Activated CD4-positive, alpha-beta T cell treated with anti-CD3 and anti-CD28 coated beads for 24 hours (primary cell): ENCODE measurements at regions not wholly inside any gene's neighbourhood (a gene's known extent, or its start where the extent isn't known, plus 50 kb on each side); places are given as distances from the start of the nearest gene placed in this dataset.

Experiments used
- DNase-seq, 2 donors: peaks; one replicate each; pipeline ENCODE4 v3.0.0-alpha.2; 2020; ENCODE audit warnings: low read depth in 2 of 2

DNA sequence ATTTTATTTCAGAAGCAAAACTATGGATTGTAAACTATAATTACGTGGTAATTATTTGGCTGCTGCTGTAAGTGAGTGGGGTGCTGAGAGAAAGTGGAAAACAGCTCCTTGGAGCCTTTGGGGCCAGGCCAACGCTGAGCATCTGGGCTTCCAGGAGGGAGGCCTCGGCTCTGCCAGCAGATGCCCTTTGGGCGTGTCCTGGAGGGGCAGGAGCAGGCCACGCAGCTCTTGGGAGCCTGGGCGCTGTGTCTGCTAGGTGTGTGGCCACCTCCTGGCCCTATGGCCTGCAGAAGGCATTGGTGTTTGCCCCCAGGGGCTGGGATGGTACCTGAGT is 423.3 kb downstream of the GLRX3 start:
- DNase-seq, result no peak

DNA sequence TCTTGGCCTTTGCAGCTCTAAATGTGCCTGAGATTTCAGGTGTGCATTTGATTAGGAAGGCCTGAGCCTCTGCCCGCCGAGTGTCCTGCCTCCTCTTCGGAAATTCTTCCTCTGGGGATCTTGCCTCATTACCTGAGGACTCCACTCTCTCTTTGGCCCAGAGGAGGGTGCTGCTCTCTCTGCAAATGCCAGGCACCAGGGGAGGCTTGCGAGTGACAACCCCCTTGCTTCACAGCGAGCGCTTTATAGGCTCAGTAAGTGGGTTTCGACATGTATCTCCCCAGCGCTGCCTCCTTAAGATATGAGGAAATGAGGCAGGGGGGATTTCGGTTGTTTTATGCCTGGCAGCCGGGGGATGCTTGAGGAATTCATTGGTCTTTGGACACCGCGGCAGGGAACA is 423.9 kb downstream of the GLRX3 start:
- no peak for DNase-seq

DNA sequence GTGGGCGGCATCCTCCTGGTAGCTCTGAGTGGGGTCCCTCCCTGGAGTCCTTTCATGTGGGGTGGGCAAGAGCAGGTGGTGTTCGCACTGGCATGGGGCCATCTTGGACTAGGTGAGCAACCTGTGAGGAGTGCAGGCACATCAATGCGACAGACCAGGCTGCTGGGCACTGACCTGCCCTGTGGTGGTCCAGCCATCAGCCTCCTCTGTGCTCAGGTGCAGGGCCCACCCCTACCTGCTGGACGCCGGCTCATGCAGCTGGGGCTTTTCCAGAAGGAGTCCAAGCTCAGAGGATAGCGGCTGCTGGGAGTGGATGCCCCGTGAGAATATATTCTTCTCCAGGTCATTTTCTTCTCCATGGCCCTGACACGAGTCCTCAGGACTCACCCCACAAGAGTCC is 424.4 kb downstream of the GLRX3 start:
- DNase-seq, result no peak

DNA sequence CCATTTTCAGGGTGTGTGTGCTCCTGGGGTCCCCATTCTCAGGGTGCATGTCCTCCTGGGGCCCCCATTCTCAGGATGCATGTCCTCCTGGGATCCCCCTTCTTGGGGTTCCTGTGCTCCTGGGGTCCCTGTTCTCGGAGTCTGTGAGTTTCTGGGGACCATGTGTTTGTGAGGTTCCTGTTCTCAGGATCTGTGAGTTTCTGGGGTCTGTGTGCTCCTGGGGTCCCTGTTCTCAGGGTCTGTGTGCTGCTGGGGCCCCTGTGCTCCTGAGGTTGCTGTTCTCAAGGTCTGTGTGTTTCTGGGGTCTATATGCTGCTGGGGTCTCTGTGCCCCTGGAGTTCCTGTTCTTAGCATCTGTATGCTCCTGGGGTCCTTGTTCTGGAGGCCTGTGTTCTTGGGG is 425.5 kb downstream of the GLRX3 start:
- no peak for DNase-seq

DNA sequence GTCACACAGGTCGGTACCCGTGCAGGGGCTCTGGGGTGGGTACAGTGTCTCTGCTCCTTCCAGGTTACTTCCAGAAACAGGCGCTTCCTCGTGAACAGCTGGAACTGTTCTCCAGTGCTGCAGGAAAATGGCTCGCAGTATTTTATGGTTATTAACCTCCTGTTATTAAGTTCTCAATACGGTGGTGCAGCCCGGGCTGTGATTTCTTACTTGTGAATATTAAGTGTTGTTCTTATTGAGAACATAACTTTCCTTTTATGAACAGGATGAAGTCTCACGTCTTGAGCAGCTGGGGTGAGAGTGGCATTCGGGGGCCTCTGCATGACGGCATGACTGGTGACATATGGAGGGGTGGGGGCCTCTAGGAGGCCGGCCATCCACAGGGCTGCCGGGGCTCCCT is 430.8 kb downstream of the GLRX3 start:
- no peak for DNase-seq

DNA sequence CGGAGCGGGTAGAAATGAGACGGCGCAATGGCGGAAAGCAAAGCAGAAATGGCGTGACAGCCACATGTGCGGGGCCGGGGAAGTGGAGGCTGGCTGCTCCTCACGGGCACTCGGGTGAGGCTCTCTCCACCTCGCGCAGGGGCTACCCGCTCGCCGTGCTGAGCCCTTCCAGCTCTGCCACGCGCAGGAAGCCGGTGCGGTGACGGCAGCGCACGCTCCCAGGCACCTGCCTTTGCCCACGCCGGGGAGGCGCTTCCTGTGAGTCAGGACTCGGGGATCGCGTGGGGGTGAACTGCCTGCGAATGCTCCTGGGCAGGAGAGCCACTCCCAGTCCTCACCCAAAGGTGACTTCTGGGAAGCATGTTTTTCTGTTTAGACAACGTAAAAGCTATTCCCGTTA is 431.2 kb downstream of the GLRX3 start:
- DNase-seq, result no peak

DNA sequence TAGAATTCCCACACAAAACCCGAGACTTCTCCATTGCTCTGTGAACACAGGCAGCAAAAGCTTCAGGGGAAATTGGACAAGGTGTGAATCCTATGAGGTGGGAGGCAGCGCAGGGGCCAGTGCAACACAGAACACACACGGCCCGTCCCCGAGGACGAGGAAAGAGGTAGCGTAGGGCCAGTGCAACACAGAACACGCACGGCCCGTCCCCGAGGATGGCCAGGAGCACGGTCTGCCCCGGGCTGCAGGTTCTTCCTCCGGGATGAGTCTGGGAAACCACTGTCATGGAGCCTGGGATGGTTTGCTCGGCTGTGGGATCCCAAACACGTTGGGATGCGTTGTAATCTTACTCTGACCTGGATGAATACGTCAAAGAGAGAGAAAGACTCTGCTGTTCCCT is 432.1 kb downstream of the GLRX3 start:
- no peak for DNase-seq

DNA sequence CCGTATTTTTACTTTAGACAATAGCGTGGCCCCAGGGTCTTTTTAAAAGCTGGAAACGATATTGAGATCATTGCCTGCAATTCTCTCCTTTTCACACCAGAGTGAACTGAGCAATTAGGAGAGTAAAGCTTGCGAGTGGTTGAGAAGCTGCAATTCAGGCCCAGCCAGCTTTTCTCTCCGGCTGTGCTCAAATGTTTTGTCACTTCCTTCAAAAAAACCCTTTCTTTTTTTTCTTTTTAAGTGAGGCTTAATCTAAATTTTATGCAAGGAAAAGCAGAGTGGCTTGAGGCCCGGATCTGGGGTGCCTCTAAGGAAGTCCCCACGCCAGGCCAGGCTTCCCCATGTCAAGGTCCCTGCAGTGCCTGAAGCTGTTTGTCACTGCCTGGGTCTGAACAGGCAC is 433.9 kb downstream of the GLRX3 start:
- no peak for DNase-seq

DNA sequence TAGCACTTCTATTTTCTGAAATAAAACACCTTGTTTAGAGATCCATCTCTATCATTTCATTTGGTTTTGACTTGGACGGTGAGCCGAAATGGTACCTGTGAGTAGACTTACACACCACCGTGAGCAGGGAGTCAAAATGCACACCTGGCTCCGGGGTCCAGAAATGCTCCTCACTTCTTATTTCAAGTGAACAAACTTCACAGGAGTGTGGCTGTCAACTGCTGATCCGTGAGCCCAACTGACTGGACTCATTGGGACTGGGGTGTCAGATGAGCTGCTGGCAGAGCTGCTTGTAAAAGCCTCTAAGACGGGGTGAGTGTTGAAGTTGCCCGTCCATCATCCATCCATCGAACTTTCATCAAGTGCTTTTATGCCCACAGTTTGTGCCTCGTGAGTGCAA is 435.5 kb downstream of the GLRX3 start:
- DNase-seq, result no peak

DNA sequence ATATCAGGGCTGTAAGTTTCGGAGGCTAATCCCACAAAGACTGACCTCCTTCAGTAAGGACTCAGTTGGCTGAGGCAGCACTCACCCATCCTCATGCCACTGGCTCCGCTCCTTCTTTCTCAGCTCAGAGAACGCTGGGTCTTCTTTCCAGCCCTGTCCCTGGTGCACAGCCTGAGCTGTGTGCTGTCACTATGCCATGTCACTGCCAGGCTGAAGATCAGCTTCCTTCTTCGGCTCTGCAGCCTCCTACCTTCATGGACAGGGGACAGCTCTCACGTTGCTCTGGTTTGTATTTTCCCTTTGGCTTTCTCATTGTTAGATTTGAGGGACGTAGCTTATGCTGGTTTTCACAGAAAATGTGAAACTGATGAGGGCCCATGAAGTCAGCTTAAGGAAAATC is 437.3 kb downstream of the GLRX3 start:
- no peak for DNase-seq

DNA sequence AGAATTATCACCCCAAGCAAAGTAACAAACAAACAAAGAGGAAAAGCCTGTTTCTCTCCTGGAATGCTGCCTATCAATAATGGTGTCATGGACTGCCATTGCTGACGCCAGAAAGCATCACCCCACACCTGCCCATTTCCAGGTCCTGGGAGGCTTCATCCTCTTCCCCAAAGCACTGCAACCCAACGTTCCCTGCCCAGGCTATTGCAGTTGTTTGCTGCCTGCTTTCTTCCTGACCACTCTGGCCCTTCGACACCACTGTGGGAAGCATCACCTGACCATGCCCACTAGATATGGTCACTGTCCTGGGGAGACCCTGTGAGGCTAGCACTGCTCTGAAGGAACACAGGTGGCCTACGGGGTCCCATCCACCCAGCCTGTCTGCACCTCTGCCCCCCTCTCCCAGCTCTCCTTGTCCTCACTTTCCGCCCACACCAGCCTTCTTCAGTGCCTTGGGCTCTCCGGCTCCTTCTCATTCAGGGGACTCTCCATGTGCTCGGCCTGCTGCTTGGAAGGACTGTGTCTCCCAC is 439.6 kb downstream of the GLRX3 start:
- DNase-seq, result no peak

DNA sequence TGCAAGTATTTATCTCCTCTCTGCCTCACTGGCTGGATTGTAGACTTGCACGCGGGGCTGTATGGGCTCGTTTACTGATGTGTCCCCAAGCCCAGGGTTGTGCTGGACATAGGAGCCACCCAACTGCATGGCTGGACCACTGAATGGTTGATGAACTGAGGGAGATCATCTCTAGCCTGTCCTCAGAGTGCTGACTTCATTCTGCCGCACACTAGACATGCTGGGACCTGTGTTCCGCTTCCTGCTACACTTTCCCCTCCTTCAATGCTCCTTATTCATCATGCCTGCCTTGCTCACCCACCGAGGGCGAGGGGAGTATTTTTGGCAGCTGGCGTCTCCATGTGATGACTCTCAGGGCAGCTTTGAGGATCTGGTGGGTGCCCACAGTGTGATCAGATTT is 440.2 kb downstream of the GLRX3 start:
- DNase-seq, result no peak

DNA sequence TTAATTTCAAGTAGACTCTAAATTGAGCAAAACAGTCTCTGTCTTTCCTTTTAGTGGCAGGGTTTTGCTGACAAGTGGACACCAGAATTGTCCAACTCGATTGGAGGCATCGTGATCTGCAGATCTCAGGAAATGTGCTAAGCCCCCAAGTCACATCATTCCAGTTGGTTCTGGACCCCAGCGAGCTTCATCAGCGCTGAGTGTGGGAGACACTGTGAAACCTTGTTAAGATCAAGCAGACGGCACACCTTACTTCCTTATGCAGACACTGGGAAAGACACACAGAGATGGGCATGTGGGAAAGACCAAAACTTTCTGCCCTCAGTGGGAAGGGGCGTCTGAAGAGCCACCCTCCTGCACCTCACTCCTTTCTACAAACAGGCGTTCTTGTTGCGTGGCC is 440.8 kb downstream of the GLRX3 start:
- no peak for DNase-seq

DNA sequence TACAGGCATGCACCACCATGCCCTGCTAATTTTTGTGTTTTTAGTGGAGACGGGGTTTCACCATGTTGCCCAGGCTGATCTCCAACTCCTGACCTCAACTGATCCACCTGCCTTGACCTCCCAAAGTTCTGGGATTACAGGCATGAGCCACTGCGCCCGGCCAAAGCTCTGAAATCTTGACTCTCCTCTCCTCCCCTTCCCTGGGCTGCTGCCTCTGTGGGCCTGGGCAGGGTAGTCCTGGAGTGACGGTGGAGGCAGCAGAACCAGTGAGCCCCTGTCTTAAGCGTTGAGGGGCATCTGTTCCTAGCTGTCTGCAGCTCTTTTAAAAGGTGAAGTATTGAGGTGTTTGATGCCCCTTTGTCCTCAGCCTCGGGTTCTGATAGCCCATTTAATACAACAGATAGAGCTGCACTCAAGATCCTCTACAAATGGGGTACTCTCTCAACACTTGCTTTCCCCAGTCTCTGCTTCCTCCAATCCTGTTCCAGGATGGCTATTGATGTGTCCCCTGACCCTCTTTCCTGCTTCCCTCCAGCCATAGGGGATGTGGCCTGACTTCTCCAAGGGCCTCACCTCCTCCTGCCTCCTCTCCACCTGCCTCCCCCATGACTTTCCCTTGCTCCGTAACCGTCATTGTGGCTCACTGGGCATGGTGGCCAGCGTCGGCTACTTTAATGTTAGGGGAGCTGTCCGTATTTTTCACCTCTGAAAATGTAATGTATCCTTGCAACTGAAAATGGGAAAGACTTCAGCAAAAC is 442.5 kb downstream of the GLRX3 start:
- no peak for DNase-seq

DNA sequence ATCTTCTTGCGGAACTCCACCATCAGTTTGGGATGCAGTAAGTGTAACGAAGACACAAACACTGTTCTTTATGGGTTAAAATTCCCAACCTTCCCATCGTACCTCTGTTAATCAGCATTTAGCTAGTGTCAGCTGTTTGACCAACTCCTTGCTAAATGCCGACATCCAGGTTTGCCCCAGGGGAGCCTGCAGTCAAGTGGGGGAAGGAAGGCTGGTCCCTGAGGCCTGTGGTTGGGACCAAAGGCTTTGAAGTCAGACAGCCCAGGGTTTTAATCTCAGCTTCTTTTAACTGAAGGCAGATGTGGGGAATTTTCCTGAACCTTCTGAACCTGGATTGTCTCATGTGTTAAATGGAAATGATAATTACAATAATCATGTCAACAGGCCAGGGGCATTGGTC is 443.7 kb downstream of the GLRX3 start:
- DNase-seq, result no peak

DNA sequence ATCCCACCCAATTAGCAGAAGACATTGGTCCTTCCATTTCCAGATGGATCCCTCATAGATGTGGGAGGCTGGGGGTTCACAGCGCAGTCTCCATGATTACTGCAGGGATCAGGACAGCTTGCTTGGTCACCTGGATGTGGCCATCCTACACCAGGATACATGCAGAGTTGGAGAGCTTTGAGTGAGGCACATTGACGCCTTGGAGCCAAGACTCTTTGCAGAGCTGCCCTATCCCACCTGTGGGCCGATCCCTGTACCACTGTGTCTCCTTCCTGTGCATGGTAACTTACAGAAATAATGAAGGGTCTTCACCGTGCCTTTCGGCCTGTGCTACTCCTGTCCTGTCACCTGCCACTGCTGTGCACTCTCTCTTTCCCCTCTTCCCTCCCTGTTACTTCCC is 444.8 kb downstream of the GLRX3 start:
- DNase-seq, result no peak

DNA sequence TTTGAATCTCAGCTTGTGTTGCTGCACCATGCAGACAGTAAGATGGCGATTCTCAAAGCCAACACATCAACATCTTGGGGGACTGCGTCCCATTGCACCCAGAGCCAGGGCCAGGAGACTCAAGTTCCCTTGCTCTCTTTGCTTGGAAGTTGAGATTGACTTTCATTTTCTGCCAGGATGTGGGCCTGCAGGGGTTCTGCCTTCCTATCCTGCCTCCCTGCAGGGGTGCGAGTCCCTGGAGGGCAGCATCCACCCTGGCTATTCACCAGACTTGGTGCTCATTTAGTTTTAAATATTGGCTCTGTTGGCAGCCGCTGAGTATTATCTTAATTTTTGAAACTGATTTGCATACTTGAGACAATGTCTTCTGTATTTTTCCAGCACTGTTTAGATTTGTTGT is 451.5 kb downstream of the GLRX3 start:
- no peak for DNase-seq

DNA sequence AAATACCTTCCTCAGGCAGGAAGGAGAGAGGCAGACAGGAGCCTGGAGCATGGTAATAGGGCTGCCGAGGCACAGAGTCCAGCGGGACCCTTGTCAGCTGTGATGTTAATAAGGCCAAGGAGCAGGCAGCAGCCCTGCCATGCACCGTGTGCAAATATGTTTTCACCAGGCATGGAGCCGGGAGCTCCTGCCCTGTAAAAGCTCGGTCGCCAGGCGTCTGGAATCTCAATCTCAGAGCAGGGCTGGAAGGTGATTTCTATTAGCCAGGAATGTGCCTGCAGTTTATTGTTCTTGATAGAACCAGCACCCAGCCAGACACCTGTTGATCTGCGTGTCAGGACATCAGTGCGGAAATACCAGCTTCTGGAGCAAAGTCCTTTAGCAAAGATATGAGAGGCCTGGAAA is 469.8 kb downstream of the GLRX3 start:
- DNase-seq, result no peak

DNA sequence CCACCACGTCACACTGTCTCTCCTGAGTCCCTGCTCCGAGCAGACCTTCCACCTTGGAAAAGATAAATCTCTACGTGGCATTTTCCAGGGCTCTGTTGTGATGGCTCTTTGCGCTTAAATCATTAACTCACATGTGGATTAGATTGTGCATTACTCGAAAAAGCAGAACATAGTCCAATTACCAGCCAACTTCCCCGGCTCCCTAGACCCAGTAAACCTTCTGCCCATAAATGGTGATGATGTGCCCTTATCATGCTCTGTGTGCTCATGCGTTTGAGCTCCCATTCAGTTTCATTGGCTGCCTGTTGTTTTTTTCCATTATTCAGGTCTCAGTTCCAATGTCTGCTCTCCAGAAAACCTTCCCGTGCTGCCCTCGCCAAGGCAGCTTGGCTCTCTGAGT is 471.2 kb downstream of the GLRX3 start:
- no peak for DNase-seq

DNA sequence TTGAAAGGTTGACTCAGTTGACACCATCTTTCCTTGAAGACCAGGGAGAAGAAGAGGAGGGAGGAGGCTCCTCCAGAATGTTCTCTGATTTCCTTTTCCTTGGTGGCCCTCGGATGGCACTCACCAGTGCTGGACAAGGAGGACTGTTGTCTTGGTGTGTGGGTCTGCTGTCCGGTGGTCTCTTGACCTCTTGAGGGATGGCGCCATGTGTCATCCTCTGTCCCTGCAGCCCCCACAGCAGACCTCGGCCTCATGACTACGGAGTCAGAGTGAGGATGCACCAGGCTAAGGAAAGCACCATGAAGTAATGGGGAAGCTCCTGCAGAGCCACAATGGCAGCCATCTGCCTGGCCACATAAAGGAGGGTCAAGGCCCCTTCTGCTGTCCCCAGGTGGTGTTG is 475.0 kb downstream of the GLRX3 start:
- DNase-seq, result no peak

DNA sequence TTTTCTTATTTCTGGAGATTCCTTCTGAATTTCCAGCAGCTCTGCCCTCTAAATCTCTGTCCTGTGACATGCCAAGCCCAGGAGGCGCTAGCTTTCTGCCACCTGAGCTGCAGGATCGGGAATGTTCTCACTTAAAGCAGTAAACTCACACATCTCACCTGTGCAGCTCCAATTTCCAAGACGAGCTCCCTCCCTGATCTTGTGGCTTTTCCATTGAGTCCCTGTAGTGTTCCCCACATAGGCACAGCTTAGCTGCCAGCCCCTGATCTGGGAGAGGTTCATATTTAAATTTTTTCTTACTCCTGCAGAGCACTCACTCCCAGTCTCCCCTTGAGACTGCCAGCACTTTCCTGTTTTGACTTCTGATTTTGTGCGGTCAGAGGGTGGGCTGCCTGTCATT is 479.3 kb downstream of the GLRX3 start:
- DNase-seq, result no peak

DNA sequence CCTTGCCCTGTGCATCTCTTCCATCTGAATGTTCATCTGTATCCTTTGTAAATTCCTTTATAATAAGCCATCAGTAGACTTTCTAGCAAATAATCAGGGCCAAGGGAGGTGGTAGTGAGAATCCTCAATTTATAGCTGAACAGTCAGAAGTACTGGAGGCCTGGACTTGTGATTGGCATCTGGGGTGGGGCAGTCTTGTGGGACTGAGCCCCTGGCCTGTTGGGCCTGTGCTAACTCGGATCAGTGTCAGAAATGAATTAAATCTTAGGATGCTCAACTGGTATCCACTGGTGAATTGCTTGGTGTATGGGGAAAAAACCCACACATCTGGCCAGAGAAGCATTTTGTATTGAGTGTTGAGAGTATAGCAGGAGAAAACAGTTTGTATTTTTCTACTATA is 481.8 kb downstream of the GLRX3 start:
- no peak for DNase-seq

DNA sequence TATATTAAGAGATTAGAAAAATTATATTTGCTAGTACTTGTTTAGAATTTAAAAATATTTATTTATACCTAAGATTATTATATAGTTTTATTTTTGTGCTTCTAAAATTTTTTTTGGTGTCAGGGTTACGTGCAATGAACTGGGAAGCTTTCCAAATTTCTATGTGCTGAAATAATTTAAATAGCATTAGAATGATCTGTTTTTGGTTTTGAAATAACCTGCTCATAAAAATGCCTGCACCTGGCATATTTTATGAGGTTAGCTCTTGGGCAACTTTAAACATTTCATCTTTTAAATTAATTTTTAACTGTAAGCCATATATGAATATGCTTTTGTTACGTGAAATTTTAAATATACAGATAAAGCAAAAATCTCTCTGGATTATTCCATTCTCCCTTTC is 482.5 kb downstream of the GLRX3 start:
- DNase-seq, result no peak

DNA sequence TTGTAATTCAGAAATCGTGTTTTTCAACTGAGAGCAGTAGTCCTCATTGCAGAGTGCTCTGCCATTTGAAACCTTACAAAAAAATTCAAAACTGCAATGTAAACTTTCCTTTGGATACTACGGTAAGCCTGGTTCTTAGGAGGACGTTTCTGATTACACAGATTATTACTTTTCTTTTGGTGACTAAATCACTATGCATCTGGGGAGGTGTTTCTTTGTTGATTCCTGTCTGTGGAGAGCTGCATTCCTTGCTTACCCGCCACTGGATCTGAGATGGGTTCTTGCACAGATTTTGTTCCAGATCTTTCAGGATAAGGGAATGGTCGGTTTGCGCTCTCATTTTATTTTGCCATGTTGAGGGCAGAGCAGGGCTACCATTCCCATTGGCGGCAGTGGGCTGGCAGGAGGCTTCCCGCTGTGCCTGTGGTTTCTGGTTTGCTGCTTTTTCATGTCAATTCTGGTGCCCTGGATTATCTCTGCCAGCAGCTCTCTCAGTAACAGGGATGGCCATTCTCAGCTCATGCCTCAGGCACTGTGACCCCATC is 485.1 kb downstream of the GLRX3 start:
- no peak for DNase-seq
